ENCODE measurements at regions not wholly inside any gene's neighbourhood (a gene's known extent, or its start where the extent isn't known, plus 50 kb on each side); places are given as distances from the start of the nearest gene placed in this dataset.

- no peak overlapping the region for H3K4me3 ChIP-seq (ENCODE audit: low read depth, low read length)
- TF ChIP-seq ZNF140 (tag by site-specific recombination; IDR thresholded peaks at IDR 0.05) = no peak
- no peak for TF ChIP-seq ZNF660 (tag by site-specific recombination; IDR thresholded peaks at IDR 0.05)
- no peak for TF ChIP-seq ZNF121 (tag by site-specific recombination; IDR thresholded peaks at IDR 0.05)
- TF ChIP-seq ZNF558 (tag by site-specific recombination; IDR thresholded peaks at IDR 0.05) = no peak
- no peak for TF ChIP-seq GFI1B (tag by site-specific recombination; IDR thresholded peaks at IDR 0.05)
- TF ChIP-seq ZNF354C (tag by site-specific recombination; IDR thresholded peaks at IDR 0.05; ENCODE audit: borderline replicate concordance, low read depth) = no peak
- no peak for TF ChIP-seq ZNF148 (tag by site-specific recombination; IDR thresholded peaks at IDR 0.05; ENCODE audit: borderline replicate concordance)
- TF ChIP-seq YY2 (tag by site-specific recombination; IDR thresholded peaks at IDR 0.05) = no peak
- TF ChIP-seq ZNF792 (tag by site-specific recombination; IDR thresholded peaks at IDR 0.05) = no peak
- H3K36me3 ChIP-seq (ENCODE audit: control insufficient read depth in 2 of 2, insufficient read depth in 1 of 2, low read length in 2 of 2) = no peaks in the 10 kb centered on the region
- H3K27ac ChIP-seq (ENCODE audit: extremely low read depth, low read depth, low read length) = no peak overlapping the region
- ChIA-PET CTCF (no interaction called here), POLR2A (no interaction called here)
- H3K9me3 ChIP-seq (ENCODE audit: control insufficient read depth, insufficient read depth, low read depth, low read length) = no peaks in the 10 kb centered on the region
- H3K4me1 ChIP-seq (ENCODE audit: control insufficient read depth, insufficient read depth, low read length) = peaks cover 11% of the 10 kb centered on the region
These were observed 238.3 kb downstream of the SEC14L1 start for GRCh38 chr17:77379065-77379428.

- CTCF ChIA-PET = no interaction called here
- Histone ChIP-seq H3K36me3 (ENCODE audit: control insufficient read depth in 2 of 2, insufficient read depth in 1 of 2, low read length in 2 of 2) (no peaks in the 10 kb centered on the region; a peak in 1 of 3 replicates), H3K4me1 (ENCODE audit: control insufficient read depth, insufficient read depth, low read length) (peaks cover 6% of the 10 kb centered on the region), H3K9me3 (ENCODE audit: control insufficient read depth, insufficient read depth, low read depth, low read length) (no peaks in the 10 kb centered on the region), H3K4me3 (ENCODE audit: low read depth, low read length) (no peak overlapping the region), H3K27ac (ENCODE audit: extremely low read depth, low read depth, low read length) (no peak overlapping the region)
- POLR2A ChIA-PET = no interaction called here
- TF ChIP-seq ZNF214 (tag by site-specific recombination; IDR thresholded peaks at IDR 0.05; ENCODE audit: borderline replicate concordance) (no peak), ZNF292 (tag by site-specific recombination; IDR thresholded peaks at IDR 0.05; ENCODE audit: borderline replicate concordance, low read depth) (no peak), ZNF350 (tag by site-specific recombination; IDR thresholded peaks at IDR 0.05) (no peak), TRIM28 (IDR thresholded peaks at IDR 0.05; ENCODE audit: borderline replicate concordance, low read length) (no peak), AEBP2 (tag by site-specific recombination; IDR thresholded peaks at IDR 0.05; ENCODE audit: borderline replicate concordance) (no peak), ZNF114 (tag by site-specific recombination; IDR thresholded peaks at IDR 0.05) (no peak), ZNF138 (tag by site-specific recombination; IDR thresholded peaks at IDR 0.05; ENCODE audit: borderline replicate concordance) (no peak), KLF8 (tag by site-specific recombination; IDR thresholded peaks at IDR 0.05) (no peak), ZBTB20 (tag by site-specific recombination; IDR thresholded peaks at IDR 0.05) (no peak), ZNF2 (tag by site-specific recombination; IDR thresholded peaks at IDR 0.05) (no peak), ZNF76 (tag by site-specific recombination; IDR thresholded peaks at IDR 0.05; ENCODE audit: borderline replicate concordance, low read depth) (no peak), ZNF530 (tag by site-specific recombination; IDR thresholded peaks at IDR 0.05; ENCODE audit: low read depth) (no peak), KLF10 (tag by site-specific recombination; IDR thresholded peaks at IDR 0.05) (no peak), ZFP37 (tag by site-specific recombination; IDR thresholded peaks at IDR 0.05) (no peak), SP7 (tag by site-specific recombination; IDR thresholded peaks at IDR 0.05) (no peak), ZNF280C (tag by site-specific recombination; IDR thresholded peaks at IDR 0.05) (no peak), BCL11B (tag by site-specific recombination; IDR thresholded peaks at IDR 0.05; ENCODE audit: low read depth) (no peak), ZNF837 (tag by site-specific recombination; IDR thresholded peaks at IDR 0.05) (no peak)
These were observed 239.1 kb downstream of the SEC14L1 start for GRCh38 chr17:77379832-77380231.
